SK-N-MC (cell line): ENCODE measurements at regions not wholly inside any gene's neighbourhood (a gene's known extent, or its start where the extent isn't known, plus 50 kb on each side); places are given as distances from the start of the nearest gene placed in this dataset.

Experiments
- EZH2 ChIP-seq: fragments of 200-600 bp; sonication (generic); IDR thresholded peaks from one replicate; pipeline ENCODE4 v1.6.1; 2017; ENCODE audit warnings: antibody characterized with exemption
- FOXP2 ChIP-seq: optimal IDR thresholded peaks from 2 replicates; pipeline ENCODE3; 2011; ENCODE audit warnings: mild to moderate bottlenecking, moderate library complexity; ENCODE audit not compliant: insufficient read depth; ENCODE audit errors: extremely low read length, control extremely low read depth
- POLR2AphosphoS5 ChIP-seq: IDR thresholded peaks from 2 replicates; pipeline ENCODE4 v1.6.1; 2012; ENCODE audit warnings: mild to moderate bottlenecking, low read depth, low read length, borderline replicate concordance

DNA sequence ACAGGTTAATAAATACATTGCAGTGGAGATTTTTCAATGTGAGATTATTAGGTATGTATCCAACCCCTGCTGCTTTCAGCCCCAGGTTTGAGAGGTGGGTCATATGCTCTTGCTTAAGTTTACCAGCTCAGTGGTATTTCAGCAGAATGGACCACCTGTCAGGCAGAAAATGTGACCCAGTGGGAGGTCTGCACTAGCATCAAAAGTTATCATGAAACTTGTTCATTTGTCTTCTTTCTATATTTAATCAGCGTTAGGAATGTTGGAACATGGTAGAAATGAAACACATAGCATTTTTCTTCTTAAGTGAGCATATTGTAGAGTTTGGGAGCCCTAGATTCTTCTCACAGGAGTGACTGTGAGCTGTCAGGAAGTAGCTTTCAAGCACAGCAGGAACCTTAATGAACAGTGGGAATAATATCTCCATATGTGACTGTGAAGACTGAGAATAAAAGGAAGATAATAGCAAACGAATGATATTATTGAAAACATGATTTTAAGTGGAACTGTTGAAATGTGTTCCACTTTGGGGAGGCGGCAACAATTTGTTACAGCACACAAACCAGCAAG, 596.9 kb upstream of the CDH6 start:
- TF ChIP-seq POLR2AphosphoS5, result no peak
- no peak for TF ChIP-seq EZH2
- TF ChIP-seq FOXP2, result no peak
